HL-60 (cell line): ENCODE measurements at regions not wholly inside any gene's neighbourhood (a gene's known extent, or its start where the extent isn't known, plus 50 kb on each side); places are given as distances from the start of the nearest gene placed in this dataset.

Experiments used
- DNase-seq, 2 experiments: peaks; one replicate each; pipeline ENCODE4 v3.0.0-alpha.2; 2010 to 2020; ENCODE audit warnings: low read depth in 1 of 2, low spot score in 1 of 2
- H3K27ac ChIP-seq: fragments of 250-450 bp; sonication (Bioruptor Pico); replicated peaks from 2 replicates; pipeline ENCODE4 v1.5.1; 2020; ENCODE audit warnings: mild to moderate bottlenecking, moderate library complexity
- H3K27me3 ChIP-seq: fragments of 250-450 bp; sonication (Bioruptor Pico); 2 replicates; pipeline ENCODE4 v1.5.1; 2021; ENCODE audit warnings: mild to moderate bottlenecking, moderate library complexity; ENCODE audit not compliant: insufficient read depth, poor library complexity, severe bottlenecking
- H3K4me3 ChIP-seq: replicated peaks from 2 replicates; pipeline ENCODE4 v1.5.1; 2011; ENCODE audit warnings: mild to moderate bottlenecking, control low read depth, low read length; ENCODE audit not compliant: insufficient read depth
- GABPA ChIP-seq: IDR thresholded peaks from 2 replicates; pipeline ENCODE4 v1.6.1; 2012; ENCODE audit warnings: low read depth
- POLR2AphosphoS5 ChIP-seq: IDR thresholded peaks from 2 replicates; pipeline ENCODE4 v1.6.1; 2012; ENCODE audit warnings: low read depth
- REST ChIP-seq: IDR thresholded peaks from 2 replicates; pipeline ENCODE4 v1.6.1; 2012; ENCODE audit warnings: low read depth; ENCODE audit not compliant: insufficient replicate concordance
- SPI1 ChIP-seq: IDR thresholded peaks from 2 replicates; pipeline ENCODE4 v1.6.1; 2012; ENCODE audit warnings: low read depth, mild to moderate bottlenecking, borderline replicate concordance
- TF ChIP-seq, protein P1 (sequence below): IDR thresholded peaks from one replicate; pipeline ENCODE4 v1.5.1; 2011; ENCODE audit warnings: low read length, control low read depth, inconsistent platforms; ENCODE audit not compliant: insufficient read depth

GRCh38 chr6:154649721-154650120 lies 83.5 kb upstream of the SCAF8 start:
- H3K27me3 ChIP-seq: no peaks in the 10 kb centered on the region
- DNase-seq: no peak
- H3K27ac ChIP-seq: no peak overlapping the region
- TF ChIP-seq REST (no peak), POLR2AphosphoS5 (no peak), GABPA (no peak), SPI1 (no peak)
- TF ChIP-seq, protein P1, sequence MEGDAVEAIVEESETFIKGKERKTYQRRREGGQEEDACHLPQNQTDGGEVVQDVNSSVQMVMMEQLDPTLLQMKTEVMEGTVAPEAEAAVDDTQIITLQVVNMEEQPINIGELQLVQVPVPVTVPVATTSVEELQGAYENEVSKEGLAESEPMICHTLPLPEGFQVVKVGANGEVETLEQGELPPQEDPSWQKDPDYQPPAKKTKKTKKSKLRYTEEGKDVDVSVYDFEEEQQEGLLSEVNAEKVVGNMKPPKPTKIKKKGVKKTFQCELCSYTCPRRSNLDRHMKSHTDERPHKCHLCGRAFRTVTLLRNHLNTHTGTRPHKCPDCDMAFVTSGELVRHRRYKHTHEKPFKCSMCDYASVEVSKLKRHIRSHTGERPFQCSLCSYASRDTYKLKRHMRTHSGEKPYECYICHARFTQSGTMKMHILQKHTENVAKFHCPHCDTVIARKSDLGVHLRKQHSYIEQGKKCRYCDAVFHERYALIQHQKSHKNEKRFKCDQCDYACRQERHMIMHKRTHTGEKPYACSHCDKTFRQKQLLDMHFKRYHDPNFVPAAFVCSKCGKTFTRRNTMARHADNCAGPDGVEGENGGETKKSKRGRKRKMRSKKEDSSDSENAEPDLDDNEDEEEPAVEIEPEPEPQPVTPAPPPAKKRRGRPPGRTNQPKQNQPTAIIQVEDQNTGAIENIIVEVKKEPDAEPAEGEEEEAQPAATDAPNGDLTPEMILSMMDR: no peak
- H3K4me3 ChIP-seq: no peak overlapping the region

DNA sequence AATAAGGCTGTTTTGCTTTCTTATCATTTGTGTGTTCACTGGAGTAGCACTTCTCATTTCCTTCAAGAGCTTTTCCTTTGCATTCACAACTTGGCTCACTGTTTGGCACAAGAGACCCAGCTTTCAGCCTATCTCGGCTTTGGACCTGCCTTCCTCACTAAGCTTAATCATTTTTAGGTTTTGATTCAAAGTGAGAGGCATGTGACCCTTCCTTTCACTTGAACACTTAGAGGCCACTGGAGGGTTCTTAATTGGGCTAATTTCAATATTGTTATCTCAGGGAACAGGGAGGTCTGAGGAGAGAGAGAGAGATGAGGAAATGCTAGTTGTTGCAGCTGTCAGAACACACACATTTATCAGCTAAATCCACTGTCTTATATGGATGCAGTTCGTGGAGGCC lies 82.9 kb upstream of the SCAF8 start:
- DNase-seq: no peak
- H3K27ac ChIP-seq: no peak overlapping the region
- H3K4me3 ChIP-seq: no peak overlapping the region
- no peak for TF ChIP-seq POLR2AphosphoS5
- TF ChIP-seq GABPA: no peak
- TF ChIP-seq REST: no peak
- TF ChIP-seq SPI1: no peak
- no peaks in the 10 kb centered on the region for H3K27me3 ChIP-seq

GRCh38 chr6:154651656-154652055 lies 81.6 kb upstream of the SCAF8 start:
- TF ChIP-seq SPI1 (no peak), POLR2AphosphoS5 (no peak), GABPA (no peak), REST (no peak)
- TF ChIP-seq, protein P1: no peak
- Histone ChIP-seq H3K27ac (no peak overlapping the region), H3K27me3 (no peaks in the 10 kb centered on the region), H3K4me3 (no peak overlapping the region)
- DNase-seq: no peak

- no peak overlapping the region for H3K27ac ChIP-seq
- TF ChIP-seq REST: no peak
- TF ChIP-seq, protein P1: no peak
- TF ChIP-seq GABPA: no peak
- no peak for TF ChIP-seq POLR2AphosphoS5
- TF ChIP-seq SPI1: no peak
- no peak overlapping the region for H3K4me3 ChIP-seq
- H3K27me3 ChIP-seq: no peaks in the 10 kb centered on the region
- DNase-seq: no peak
Measured at GRCh38 chr6:154653385-154653784, 79.8 kb upstream of the SCAF8 start.
